ENCODE measurements at regions not wholly inside any gene's neighbourhood (a gene's known extent, or its start where the extent isn't known, plus 50 kb on each side); places are given as distances from the start of the nearest gene placed in this dataset.

GRCh38 chr13:91024157-91024792, 323.2 kb upstream of the MIR17HG start:
- TF ChIP-seq CTCF (conservative IDR thresholded peaks at IDR 0.05; ENCODE audit: low read depth, low read length) = no peak
- DNase-seq (ENCODE audit: low read depth) = no peak
- no peak overlapping the region for H3K4me3 ChIP-seq (ENCODE audit: low read depth, low read length)

- TF ChIP-seq CTCF (conservative IDR thresholded peaks at IDR 0.05; ENCODE audit: low read depth, low read length) = no peak
- no peak for DNase-seq (ENCODE audit: low read depth)
- H3K4me3 ChIP-seq (ENCODE audit: low read depth, low read length) = no peak overlapping the region
Observed at GRCh38 chr13:91025442-91025841, 322.0 kb upstream of the MIR17HG start.

- DNase-seq (ENCODE audit: low read depth) = no peak
- no peak for TF ChIP-seq CTCF (conservative IDR thresholded peaks at IDR 0.05; ENCODE audit: low read depth, low read length)
- H3K4me3 ChIP-seq (ENCODE audit: low read depth, low read length) = no peak overlapping the region
Observed at GRCh38 chr13:91031508-91031907, 316.0 kb upstream of the MIR17HG start.

- H3K4me3 ChIP-seq (ENCODE audit: low read depth, low read length) = no peak overlapping the region
- no peak for TF ChIP-seq CTCF (conservative IDR thresholded peaks at IDR 0.05; ENCODE audit: low read depth, low read length)
Observed at GRCh38 chr13:91032104-91032503, 315.4 kb upstream of the MIR17HG start.

GRCh38 chr13:91036886-91037285, 310.6 kb upstream of the MIR17HG start:
- H3K4me3 ChIP-seq (ENCODE audit: low read depth, low read length) = no peak overlapping the region
- no peak for TF ChIP-seq CTCF (conservative IDR thresholded peaks at IDR 0.05; ENCODE audit: low read depth, low read length)
- no peak for DNase-seq (ENCODE audit: low read depth)

More at GRCh38 chr13:91032104-91032503, 315.4 kb upstream of the MIR17HG start:
- DNase-seq (ENCODE audit: low read depth) = no peak

GRCh38 chr13:91042870-91043269, 304.6 kb upstream of the MIR17HG start:
- no peak for TF ChIP-seq CTCF (conservative IDR thresholded peaks at IDR 0.05; ENCODE audit: low read depth, low read length)
- no peak overlapping the region for H3K4me3 ChIP-seq (ENCODE audit: low read depth, low read length)
- DNase-seq (ENCODE audit: low read depth) = no peak

GRCh38 chr13:91045351-91046034, 302.0 kb upstream of the MIR17HG start:
- H3K4me3 ChIP-seq (ENCODE audit: low read depth, low read length) = no peak overlapping the region
- DNase-seq (ENCODE audit: low read depth) = no peak
- peak; percentile 65 for TF ChIP-seq CTCF (conservative IDR thresholded peaks at IDR 0.05; ENCODE audit: low read depth, low read length)

All from epithelial cell of proximal tubule (primary cell).